HEK293T (cell line): ENCODE measurements at regions not wholly inside any gene's neighbourhood (a gene's known extent, or its start where the extent isn't known, plus 50 kb on each side); places are given as distances from the start of the nearest gene placed in this dataset.

ENCODE experiments used
- FOXK2 ChIP-seq: fragments of 450-650 bp; IDR thresholded peaks from 2 replicates; pipeline ENCODE4 v1.6.1; 2016; ENCODE audit warnings: mild to moderate bottlenecking
- SUZ12 ChIP-seq: fragments of 450-650 bp; IDR thresholded peaks from 2 replicates; pipeline ENCODE4 v1.6.1; 2016; ENCODE audit warnings: mild to moderate bottlenecking

GRCh38 chr20:54385746-54386145 lies 89.6 kb upstream of the DOK5 start:
- TF ChIP-seq SUZ12 (no peak), FOXK2 (no peak)
